HepG2 (cell line): ENCODE measurements at regions not wholly inside any gene's neighbourhood (a gene's known extent, or its start where the extent isn't known, plus 50 kb on each side); places are given as distances from the start of the nearest gene placed in this dataset.

ENCODE experiments used
- ATAC-seq: fragments of 200-7000 bp; cut with Tn5 transposase; 3 replicates; pipeline ENCODE4 v1.9.1; 2020; ENCODE audit warnings: mild to moderate bottlenecking, moderate library complexity
- BruUV-seq: library from RNA; stranded (reverse); fragments of 400-500 nt; replicated peaks from 2 replicates; lab custom pipeline; 2021; lab: Mats Ljungman, UMichigan
- CTCF ChIA-PET: fragments of 300-600 bp; formaldehyde crosslinking; extraction: SDS; loops from one replicate; lab custom pipeline; 2021; ENCODE audit warnings: low total read pairs, inconsistent platforms, low intra/inter-chr PET ratio; lab: Yijun Ruan, JAX
- POLR2A ChIA-PET: fragments of 350-600 bp; sonication (Branson Sonifier 250); formaldehyde crosslinking; loops from one replicate; lab custom pipeline; 2020; ENCODE audit warnings: antibody characterized with exemption, inconsistent platforms; lab: Yijun Ruan, JAX
- DNase-seq: peaks from one replicate; pipeline ENCODE4 v3.0.0-alpha.2; 2015; ENCODE audit warnings: low spot score
- FAIRE-seq: peaks from 3 replicates; lab custom pipeline; 2011; peaks lifted over from hg19 to GRCh38; lab: Jason Lieb, UNC
- H2AFZ ChIP-seq: one replicate; pipeline ENCODE4 v1.6.1; 2011; ENCODE audit warnings: low read length, inconsistent platforms
- H3K27ac ChIP-seq: fragments of 300-600 bp; 3 replicates; pipeline ENCODE4 v1.8.0; 2011; ENCODE audit warnings: mixed run types, mild to moderate bottlenecking, mixed read lengths, low read length, inconsistent platforms; ENCODE audit not compliant: insufficient read depth; ENCODE audit errors: extremely low read length
- H3K27me3 ChIP-seq, 2 experiments: fragments of 200-600 bp in 1 of 2; 2 replicates in 1 of 2; 3 replicates in 1 of 2; pipeline versions ENCODE4 v1.6.0 to v1.8.0; 2011; ENCODE audit warnings: low read length in 2 of 2, mild to moderate bottlenecking in 2 of 2, moderate library complexity in 2 of 2, inconsistent platforms in 1 of 2; ENCODE audit not compliant: insufficient read depth in 2 of 2, control insufficient read depth in 1 of 2
- H3K36me3 ChIP-seq, 2 experiments: fragments of 200-600 bp in 1 of 2; replicated peaks in 1 of 2; 2 replicates in 1 of 2; 3 replicates in 1 of 2; pipeline versions ENCODE4 v1.5.1 to v1.8.0; 2011; ENCODE audit warnings: low read length in 2 of 2, inconsistent platforms in 1 of 2; ENCODE audit not compliant: insufficient read depth in 2 of 2, control insufficient read depth in 1 of 2
- H3K4me1 ChIP-seq: 2 replicates; pipeline ENCODE4 v1.5.1; 2012; ENCODE audit warnings: low read length, inconsistent platforms; ENCODE audit not compliant: insufficient read depth
- H3K4me2 ChIP-seq: 2 replicates; pipeline ENCODE4 v1.6.0; 2011; ENCODE audit warnings: low read depth, low read length, inconsistent platforms
- H3K4me3 ChIP-seq, 3 experiments: fragments of 200-600 bp in 1 of 3; sonication (generic), shearing (Covaris generic) in 1 of 3; replicated peaks in 1 of 3; 2 replicates each; pipeline ENCODE4 v1.5.1; 2011 to 2016; ENCODE audit warnings: low read length in 3 of 3, inconsistent platforms in 2 of 3, low read depth in 2 of 3, mild to moderate bottlenecking in 2 of 3, control low read depth in 1 of 3, mixed read lengths in 1 of 3; ENCODE audit not compliant: insufficient read depth in 1 of 3
- H3K79me2 ChIP-seq: one replicate; pipeline ENCODE4 v1.6.1; 2011; ENCODE audit warnings: low read length, inconsistent platforms; ENCODE audit not compliant: insufficient read depth
- H3K9ac ChIP-seq: 2 replicates; pipeline ENCODE4 v1.6.0; 2011; ENCODE audit warnings: mild to moderate bottlenecking, low read depth, low read length, inconsistent platforms; ENCODE audit not compliant: insufficient read depth
- H3K9me3 ChIP-seq: 2 replicates; pipeline ENCODE4 v1.5.1; 2012; ENCODE audit warnings: mild to moderate bottlenecking, low read length
- H4K20me1 ChIP-seq: 2 replicates; pipeline ENCODE4 v1.6.0; 2011; ENCODE audit warnings: inconsistent platforms, mild to moderate bottlenecking, low read length, moderate library complexity; ENCODE audit not compliant: insufficient read depth
- IKZF1 ChIP-seq: fragments of 450-650 bp; IDR thresholded peaks from 2 replicates; pipeline ENCODE4 v1.7.1; 2016
- MBNL3 ChIP-seq: fragments of 250-450 bp; sonication (Bioruptor Pico); conservative IDR thresholded peaks from 2 replicates; pipeline ENCODE4 v1.8.0; 2022; ENCODE audit warnings: mild to moderate bottlenecking, inconsistent platforms
- MXD4 ChIP-seq: IDR thresholded peaks from 2 replicates; pipeline ENCODE4 v1.6.1; 2016; ENCODE audit warnings: mild to moderate bottlenecking, missing biosample characterization, missing genetic modification reagents
- SIX4 ChIP-seq: sonication (generic); formaldehyde crosslinking; IDR thresholded peaks from 2 replicates; pipeline ENCODE4 v1.4.0; 2020; ENCODE audit warnings: missing genetic modification reagents
- TAF15 ChIP-seq: fragments of 200-400 bp; formaldehyde crosslinking; IDR thresholded peaks from one replicate; pipeline ENCODE4 v1.6.1; 2018; ENCODE audit warnings: mild to moderate bottlenecking, low read depth, low read length; ENCODE audit not compliant: poor library complexity, severe bottlenecking
- TFDP2 ChIP-seq: sonication (generic); formaldehyde crosslinking; IDR thresholded peaks from 2 replicates; pipeline ENCODE4 v1.4.0; 2020; ENCODE audit warnings: missing genetic modification reagents
- ZBTB44 ChIP-seq: sonication (generic); formaldehyde crosslinking; IDR thresholded peaks from 2 replicates; pipeline ENCODE4 v1.4.0; 2020; ENCODE audit warnings: missing genetic modification reagents
- ZNF142 ChIP-seq: sonication (generic); formaldehyde crosslinking; IDR thresholded peaks from 2 replicates; pipeline ENCODE4 v1.4.0; 2020; ENCODE audit warnings: missing genetic modification reagents
- ZNF207 ChIP-seq: fragments of 450-650 bp; IDR thresholded peaks from 2 replicates; pipeline ENCODE4 v1.6.1; 2016; ENCODE audit warnings: antibody characterized with exemption, borderline replicate concordance
- ZNF280D ChIP-seq: sonication (generic); formaldehyde crosslinking; IDR thresholded peaks from 2 replicates; pipeline ENCODE4 v1.5.1; 2020; ENCODE audit warnings: mild to moderate bottlenecking, missing genetic modification reagents
- ZNF616 ChIP-seq: sonication (generic); formaldehyde crosslinking; IDR thresholded peaks from 2 replicates; pipeline ENCODE4 v1.5.0; 2020; ENCODE audit warnings: low read depth, mild to moderate bottlenecking, missing genetic modification reagents
- WGBS: methylation state at CpG from one replicate; pipeline ENCODE4 v1.1.6; 2017; ENCODE audit warnings: low lambda C conversion rate; 5-methylcytosine and 5-hydroxymethylcytosine counted together
- in situ Hi-C: cut with HindIII; loops from 2 replicates; pipeline ENCODE4 v1.10.0; 2017; ENCODE audit warnings: low pct_unique_long_range_greater_than_20kb; ENCODE audit not compliant: extremely low pct_ligation_motif_present
- intact Hi-C: fragments of 100-400 bp; cut with micrococcal nuclease; formaldehyde crosslinking; loops from one replicate; pipeline ENCODE4 v1.10.0; 2022; ENCODE audit not compliant: unreplicated experiment

GRCh38 chr2:155730804-155731203, 601.7 kb downstream of the NR4A2 start:
- Histone ChIP-seq H3K36me3 (no peaks in the 10 kb centered on the region), H3K9me3 (no peaks in the 10 kb centered on the region), H3K4me3 (no peak overlapping the region), H3K4me1 (no peaks in the 10 kb centered on the region)
- ATAC-seq = no peak
- FAIRE-seq = no peak
- no TSS peak for BruUV-seq
- no peak for TF ChIP-seq ZNF142 (CRISPR knock-in tag)
- TF ChIP-seq SIX4 (CRISPR knock-in tag) = no peak
- no peak for TF ChIP-seq ZNF207
- no peak for TF ChIP-seq MXD4
- no peak for TF ChIP-seq ZNF280D (CRISPR knock-in tag)
- no peak for TF ChIP-seq ZNF616 (CRISPR knock-in tag)
- TF ChIP-seq ZBTB44 (CRISPR knock-in tag) = no peak
- TF ChIP-seq TAF15 = no peak
- TF ChIP-seq TFDP2 (CRISPR knock-in tag) = no peak
- no peak for TF ChIP-seq MBNL3 (CRISPR knock-in tag)
- TF ChIP-seq IKZF1 = no peak
- TF ChIP-seq, all 625 proteins: peak for 0
- intact Hi-C loops = no loop called here
- H3K79me2 ChIP-seq = no peaks in the 10 kb centered on the region
- CTCF ChIA-PET = no interaction called here
- in situ Hi-C loops = no loop called here
- no peak overlapping the region for H2AFZ ChIP-seq
- under 1% methylated on average over 5 of the region's 5 CpGs for WGBS
- POLR2A ChIA-PET = no interaction called here
- H4K20me1 ChIP-seq = no peaks in the 10 kb centered on the region
- H3K4me2 ChIP-seq = no peak overlapping the region
- no peak overlapping the region for H3K27ac ChIP-seq
- no peak for DNase-seq
- H3K27me3 ChIP-seq = no peaks in the 10 kb centered on the region
- H3K9ac ChIP-seq = no peak overlapping the region
